Skin of body (tissue), 1 donor: ENCODE measurements at regions not wholly inside any gene's neighbourhood (a gene's known extent, or its start where the extent isn't known, plus 50 kb on each side); places are given as distances from the start of the nearest gene placed in this dataset.

ENCODE experiments used
- DNase-seq: peaks from one replicate; lab custom pipeline; 2025; lab: John Stamatoyannopoulos, UW

- DNase-seq: no peak
These were observed 290.4 kb upstream of the POU3F1 start for GRCh38 chr1:38336961-38337360.

GRCh38 chr1:38336301-38336923, 289.8 kb upstream of the POU3F1 start:
- no peak for DNase-seq

- no peak for DNase-seq
These were observed 288.5 kb upstream of the POU3F1 start for GRCh38 chr1:38334930-38335592.

GRCh38 chr1:38332649-38333310, 286.2 kb upstream of the POU3F1 start:
- DNase-seq: no peak

GRCh38 chr1:38331496-38332210, 285.1 kb upstream of the POU3F1 start:
- DNase-seq: no peak

GRCh38 chr1:38330799-38331198, 284.2 kb upstream of the POU3F1 start:
- no peak for DNase-seq

GRCh38 chr1:38329644-38330043, 283.1 kb upstream of the POU3F1 start:
- DNase-seq: no peak

- no peak for DNase-seq
These were observed 281.9 kb upstream of the POU3F1 start for GRCh38 chr1:38328278-38329035.

- DNase-seq: no peak
These were observed 281.0 kb upstream of the POU3F1 start for GRCh38 chr1:38327559-38327973.

- DNase-seq: no peak
These were observed 280.3 kb upstream of the POU3F1 start for GRCh38 chr1:38326856-38327255.

GRCh38 chr1:38326135-38326534, 279.5 kb upstream of the POU3F1 start:
- no peak for DNase-seq

GRCh38 chr1:38312753-38313152, 266.2 kb upstream of the POU3F1 start:
- DNase-seq: no peak

- no peak for DNase-seq
These were observed 263.5 kb upstream of the POU3F1 start for GRCh38 chr1:38310079-38310478.

GRCh38 chr1:38308780-38309179, 262.2 kb upstream of the POU3F1 start:
- no peak for DNase-seq

- DNase-seq: no peak
These were observed 259.1 kb upstream of the POU3F1 start for GRCh38 chr1:38305666-38306065.

GRCh38 chr1:38303843-38304242, 257.2 kb upstream of the POU3F1 start:
- no peak for DNase-seq

GRCh38 chr1:38301040-38301439, 254.4 kb upstream of the POU3F1 start:
- no peak for DNase-seq

- DNase-seq: no peak
These were observed 254.0 kb upstream of the POU3F1 start for GRCh38 chr1:38300616-38301015.

- no peak for DNase-seq
These were observed 251.2 kb upstream of the POU3F1 start for GRCh38 chr1:38297842-38298241.

- DNase-seq: no peak
These were observed 250.7 kb upstream of the POU3F1 start for GRCh38 chr1:38297246-38297645.

- DNase-seq: no peak
These were observed 249.5 kb upstream of the POU3F1 start for GRCh38 chr1:38296047-38296446.
